Natural killer cell (primary cell): ENCODE measurements at regions not wholly inside any gene's neighbourhood (a gene's known extent, or its start where the extent isn't known, plus 50 kb on each side); places are given as distances from the start of the nearest gene placed in this dataset.

ENCODE experiments used
- ATAC-seq, 3 donors: fragments of 150-1000 bp in 2 of 3; fragments of 200-7000 bp in 1 of 3; cut with Tn5 transposase; 1 replicate in 1 of 3; 2 replicates in 2 of 3; pipeline ENCODE4 v1.10.0; 2021; ENCODE audit warnings: mild to moderate bottlenecking in 2 of 3, moderate library complexity in 2 of 3
- DNase-seq, 2 donors: peaks; one replicate each; pipeline versions ENCODE4 v3.0.0 to v3.0.0-alpha.2; 2013 to 2021; ENCODE audit warnings: mixed read lengths in 1 of 2
- H3K27ac ChIP-seq: one replicate; pipeline ENCODE4 v1.5.1; 2013; ENCODE audit warnings: mild to moderate bottlenecking, low read length
- H3K27me3 ChIP-seq: one replicate; pipeline ENCODE4 v1.6.1; 2013; ENCODE audit warnings: low read length; ENCODE audit not compliant: control insufficient read depth, insufficient read depth
- H3K36me3 ChIP-seq: one replicate; pipeline ENCODE4 v1.6.1; 2013; ENCODE audit warnings: low read length; ENCODE audit not compliant: control insufficient read depth, insufficient read depth
- H3K4me1 ChIP-seq: one replicate; pipeline ENCODE4 v1.6.1; 2013; ENCODE audit warnings: low read length; ENCODE audit not compliant: control insufficient read depth, insufficient read depth
- H3K4me3 ChIP-seq: one replicate; pipeline ENCODE4 v1.5.1; 2013; ENCODE audit warnings: low read length
- H3K9me3 ChIP-seq: one replicate; pipeline ENCODE4 v1.6.1; 2013; ENCODE audit warnings: low read length; ENCODE audit not compliant: control insufficient read depth, insufficient read depth
- H3K27ac Mint-ChIP-seq, 2 donors: one replicate each; pipeline ENCODE4 v1.8.0; 2022; ENCODE audit warnings: mild to moderate bottlenecking in 2 of 2, mixed read lengths in 2 of 2, moderate library complexity in 1 of 2
- H3K27me3 Mint-ChIP-seq, 2 donors: one replicate each; pipeline ENCODE4 v1.8.0; 2022; ENCODE audit warnings: low read depth in 2 of 2, mixed read lengths in 2 of 2
- H3K36me3 Mint-ChIP-seq: one replicate; pipeline ENCODE4 v1.8.0; 2022; ENCODE audit warnings: mixed read lengths
- H3K4me1 Mint-ChIP-seq, 2 donors: one replicate each; pipeline ENCODE4 v1.8.0; 2022; ENCODE audit warnings: mixed read lengths in 2 of 2
- H3K4me3 Mint-ChIP-seq: one replicate; pipeline ENCODE4 v1.8.0; 2022; ENCODE audit warnings: mild to moderate bottlenecking, moderate library complexity, mixed read lengths
- H3K9me3 Mint-ChIP-seq, 2 donors: one replicate each; pipeline ENCODE4 v1.8.0; 2022; ENCODE audit warnings: mixed read lengths in 2 of 2
- WGBS: methylation state at CpG from one replicate; pipeline ENCODE4 v1.1.7; 2013; ENCODE audit warnings: missing lambda C conversion rate; ENCODE audit not compliant: insufficient coverage; 5-methylcytosine and 5-hydroxymethylcytosine counted together
- intact Hi-C: fragments of 100-400 bp; cut with micrococcal nuclease; formaldehyde crosslinking; loops from one replicate; pipeline ENCODE4 v1.14.2; 2022
- TF ChIP-seq, protein P1 (sequence below): fragments of 200-600 bp; IDR thresholded peaks from one replicate; pipeline ENCODE4 v1.8.0; 2022; ENCODE audit warnings: antibody characterized with exemption

DNA sequence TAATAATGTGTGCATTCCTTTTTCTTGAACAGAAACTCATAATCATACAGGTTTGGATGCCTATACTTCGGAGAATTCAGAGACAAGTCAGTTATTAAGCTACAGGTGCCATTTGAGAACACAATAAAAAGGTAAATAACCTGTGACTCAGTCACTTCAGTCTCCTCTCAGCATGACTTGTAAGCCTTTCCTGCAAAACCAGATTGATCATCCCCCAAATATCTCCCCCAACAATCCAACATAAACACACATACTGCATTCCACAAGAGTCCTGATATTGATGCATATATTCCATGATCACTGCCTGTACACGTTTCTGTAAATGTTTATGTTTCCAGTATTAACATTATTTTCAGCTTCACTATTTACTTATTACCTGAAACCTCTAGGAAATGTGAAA, 110.8 kb downstream of the PWWP3B start:
- 60% methylated on average over 1 of the region's 2 CpGs for WGBS
- intact Hi-C loops: no loop called here
- ATAC-seq (no peak), DNase-seq (no peak)
- no peak overlapping the region for H3K4me3 ChIP-seq
- H3K27me3 ChIP-seq: no peaks in the 10 kb centered on the region
- H3K4me3 Mint-ChIP-seq: no peak overlapping the region
- TF ChIP-seq, protein P1, sequence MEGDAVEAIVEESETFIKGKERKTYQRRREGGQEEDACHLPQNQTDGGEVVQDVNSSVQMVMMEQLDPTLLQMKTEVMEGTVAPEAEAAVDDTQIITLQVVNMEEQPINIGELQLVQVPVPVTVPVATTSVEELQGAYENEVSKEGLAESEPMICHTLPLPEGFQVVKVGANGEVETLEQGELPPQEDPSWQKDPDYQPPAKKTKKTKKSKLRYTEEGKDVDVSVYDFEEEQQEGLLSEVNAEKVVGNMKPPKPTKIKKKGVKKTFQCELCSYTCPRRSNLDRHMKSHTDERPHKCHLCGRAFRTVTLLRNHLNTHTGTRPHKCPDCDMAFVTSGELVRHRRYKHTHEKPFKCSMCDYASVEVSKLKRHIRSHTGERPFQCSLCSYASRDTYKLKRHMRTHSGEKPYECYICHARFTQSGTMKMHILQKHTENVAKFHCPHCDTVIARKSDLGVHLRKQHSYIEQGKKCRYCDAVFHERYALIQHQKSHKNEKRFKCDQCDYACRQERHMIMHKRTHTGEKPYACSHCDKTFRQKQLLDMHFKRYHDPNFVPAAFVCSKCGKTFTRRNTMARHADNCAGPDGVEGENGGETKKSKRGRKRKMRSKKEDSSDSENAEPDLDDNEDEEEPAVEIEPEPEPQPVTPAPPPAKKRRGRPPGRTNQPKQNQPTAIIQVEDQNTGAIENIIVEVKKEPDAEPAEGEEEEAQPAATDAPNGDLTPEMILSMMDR: no peak
- H3K4me1 ChIP-seq: no peaks in the 10 kb centered on the region
- peaks cover 0 to 12% of the 10 kb centered on the region in 2 donors for H3K27me3 Mint-ChIP-seq
- no peak overlapping the region for H3K27ac Mint-ChIP-seq
- peaks cover 0 to under 1% of the 10 kb centered on the region in 2 donors for H3K9me3 Mint-ChIP-seq
- no peak overlapping the region for H3K27ac ChIP-seq
- no peaks in the 10 kb centered on the region for H3K36me3 Mint-ChIP-seq
- H3K36me3 ChIP-seq: no peaks in the 10 kb centered on the region
- H3K4me1 Mint-ChIP-seq: no peaks in the 10 kb centered on the region
- H3K9me3 ChIP-seq: no peaks in the 10 kb centered on the region

DNA sequence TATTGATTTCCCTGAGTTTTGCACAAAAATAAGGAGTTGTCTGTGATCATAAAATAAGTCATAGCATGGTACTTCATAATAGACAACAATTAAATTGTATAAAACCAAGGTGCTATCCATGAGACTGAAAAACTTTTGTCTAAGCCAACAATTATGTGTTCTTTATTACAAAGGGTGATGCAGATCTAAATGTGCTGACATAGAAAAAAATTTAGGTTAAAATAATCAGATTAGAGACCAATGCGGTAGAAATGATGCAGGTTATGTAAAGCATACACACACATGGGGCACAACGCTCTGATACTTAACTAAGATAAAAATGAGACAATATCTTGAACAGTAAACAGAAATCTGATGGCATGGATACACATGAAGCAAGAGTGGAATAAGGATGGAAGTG, 113.3 kb downstream of the PWWP3B start:
- Mint-ChIP-seq H3K9me3 (peaks cover 0 to 4% of the 10 kb centered on the region in 2 donors), H3K36me3 (no peaks in the 10 kb centered on the region), H3K27ac (no peak overlapping the region), H3K4me3 (no peak overlapping the region), H3K4me1 (no peaks in the 10 kb centered on the region), H3K27me3 (peaks cover 0 to 12% of the 10 kb centered on the region in 2 donors)
- Histone ChIP-seq H3K9me3 (no peaks in the 10 kb centered on the region), H3K27ac (no peak overlapping the region), H3K4me3 (no peak overlapping the region), H3K27me3 (no peaks in the 10 kb centered on the region), H3K36me3 (no peaks in the 10 kb centered on the region), H3K4me1 (no peaks in the 10 kb centered on the region)
- ATAC-seq (no peak), DNase-seq (no peak)
- intact Hi-C loops: no loop called here
- TF ChIP-seq, protein P1: no peak
- WGBS: 80% methylated on average over 1 of the region's 2 CpGs

DNA sequence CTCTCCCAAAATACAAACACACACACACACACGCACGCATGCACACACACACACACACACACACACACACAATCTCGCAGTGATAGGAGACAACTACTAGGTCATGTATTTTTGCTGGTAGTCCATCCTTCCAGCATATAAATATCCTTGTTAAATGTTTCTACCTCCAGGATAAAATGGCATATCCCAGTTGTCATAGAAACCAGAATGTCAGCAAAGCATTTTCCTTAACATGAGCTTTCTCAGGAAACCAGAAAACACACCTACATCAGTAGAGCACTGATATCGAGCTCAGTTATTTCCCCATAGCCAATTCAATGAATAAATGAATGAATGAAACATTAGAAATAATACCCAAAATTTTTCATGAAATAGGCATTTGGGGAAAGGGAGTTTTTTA, 115.7 kb downstream of the PWWP3B start:
- WGBS: 80% methylated on average over 2 of the region's 4 CpGs
- H3K9me3 ChIP-seq: no peaks in the 10 kb centered on the region
- no peak overlapping the region for H3K4me3 ChIP-seq
- Mint-ChIP-seq H3K27ac (no peak overlapping the region), H3K36me3 (no peaks in the 10 kb centered on the region), H3K27me3 (peaks cover 0 to 12% of the 10 kb centered on the region in 2 donors), H3K4me3 (no peak overlapping the region), H3K9me3 (peaks cover 0 to 4% of the 10 kb centered on the region in 2 donors), H3K4me1 (no peaks in the 10 kb centered on the region)
- intact Hi-C loops: no loop called here
- no peaks in the 10 kb centered on the region for H3K27me3 ChIP-seq
- H3K27ac ChIP-seq: no peak overlapping the region
- no peaks in the 10 kb centered on the region for H3K4me1 ChIP-seq
- no peaks in the 10 kb centered on the region for H3K36me3 ChIP-seq
- ATAC-seq: no peak
- DNase-seq: no peak
- TF ChIP-seq, protein P1: no peak

DNA sequence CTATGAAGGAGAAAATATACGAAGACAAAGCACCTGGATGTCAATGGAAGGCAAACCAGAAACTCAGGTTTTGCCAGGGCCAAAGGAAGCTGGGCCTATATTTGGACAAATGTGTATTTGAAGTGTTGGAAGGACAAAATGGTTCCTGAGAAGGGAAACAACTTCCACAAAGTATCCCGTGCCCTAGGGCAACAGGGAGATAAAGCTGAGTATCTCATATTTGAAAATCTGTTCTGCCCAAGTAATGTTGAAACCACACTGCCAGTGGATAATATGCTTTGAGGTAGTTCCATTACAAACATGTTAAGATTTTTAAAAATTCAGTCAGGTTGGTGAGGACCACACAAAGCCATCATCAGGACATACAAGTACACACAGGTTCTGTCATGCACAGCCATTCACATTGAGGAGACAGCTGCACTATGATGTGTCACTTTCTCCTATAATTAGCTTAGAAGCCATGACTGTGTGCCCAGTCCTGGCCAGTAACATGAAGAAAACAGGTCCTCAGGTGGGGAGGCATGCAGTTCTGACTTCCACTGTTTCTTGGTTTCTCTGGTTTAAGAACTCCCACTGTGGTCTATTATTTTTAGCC, 116.4 kb downstream of the PWWP3B start:
- Mint-ChIP-seq H3K4me3 (no peak overlapping the region), H3K27me3 (peaks cover 0 to 12% of the 10 kb centered on the region in 2 donors), H3K36me3 (no peaks in the 10 kb centered on the region), H3K27ac (no peak overlapping the region), H3K9me3 (peaks cover 0 to 4% of the 10 kb centered on the region in 2 donors), H3K4me1 (no peaks in the 10 kb centered on the region)
- Histone ChIP-seq H3K9me3 (no peaks in the 10 kb centered on the region), H3K4me1 (no peaks in the 10 kb centered on the region), H3K36me3 (no peaks in the 10 kb centered on the region), H3K4me3 (no peak overlapping the region), H3K27ac (no peak overlapping the region), H3K27me3 (no peaks in the 10 kb centered on the region)
- TF ChIP-seq, protein P1: no peak
- WGBS: 82% methylated on average over 2 of the region's 2 CpGs
- no peak for ATAC-seq
- intact Hi-C loops: no loop called here
- no peak for DNase-seq
